ENCODE measurements at regions not wholly inside any gene's neighbourhood (a gene's known extent, or its start where the extent isn't known, plus 50 kb on each side); places are given as distances from the start of the nearest gene placed in this dataset.

- Mint-ChIP-seq H3K27me3 (ENCODE audit: low read depth, unreplicated experiment) (no peaks in the 10 kb centered on the region), H3K4me3 (ENCODE audit: unreplicated experiment) (no peak overlapping the region), H3K27ac (ENCODE audit: unreplicated experiment) (no peak overlapping the region), H3K9me3 (ENCODE audit: unreplicated experiment) (peaks cover 15% of the 10 kb centered on the region), H3K4me1 (ENCODE audit: low read depth, unreplicated experiment) (no peaks in the 10 kb centered on the region), H3K36me3 (ENCODE audit: low read depth, unreplicated experiment) (peaks cover 1% of the 10 kb centered on the region)
- no peak overlapping the region for H2AFZ ChIP-seq (ENCODE audit: low read depth, low read length)
- no peaks in the 10 kb centered on the region for H3K79me2 ChIP-seq (ENCODE audit: insufficient read depth, low read length)
- FAIRE-seq = no peak
- peaks cover 10% of the 10 kb centered on the region for H3K9me3 ChIP-seq (ENCODE audit: insufficient read depth, low read depth, low read length)
- DNase-seq (ENCODE audit: low read depth) = no peak
- H3K9ac ChIP-seq (ENCODE audit: low read length) = no peak overlapping the region
- H3K4me3 ChIP-seq (ENCODE audit: insufficient read depth, low read depth, low read length) = no peak overlapping the region
- TF ChIP-seq EZH2 (IDR thresholded peaks at IDR 0.05; ENCODE audit: insufficient read depth, low read length) (no peak), CTCF (IDR thresholded peaks at IDR 0.05; ENCODE audit: insufficient read depth, low read depth, low read length) (no peak)
- no peaks in the 10 kb centered on the region for H4K20me1 ChIP-seq (ENCODE audit: insufficient read depth, low read length)
- H3K4me2 ChIP-seq (ENCODE audit: low read length) = no peak overlapping the region
- H3K36me3 ChIP-seq (ENCODE audit: insufficient read depth, low read length) = no peaks in the 10 kb centered on the region
- no peaks in the 10 kb centered on the region for H3K27me3 ChIP-seq (ENCODE audit: insufficient read depth, low read length)
- no peaks in the 10 kb centered on the region for H3K4me1 ChIP-seq (ENCODE audit: insufficient read depth, low read length)
- H3K27ac ChIP-seq (ENCODE audit: low read depth, low read length) = no peak overlapping the region
These were observed 140.2 kb upstream of the TIAM1 start for GRCh38 chr21:31484219-31484618.

GRCh38 chr21:31483146-31483545 is 139.1 kb upstream of the TIAM1 start:
- H2AFZ ChIP-seq (ENCODE audit: low read depth, low read length) = no peak overlapping the region
- H3K4me1 ChIP-seq (ENCODE audit: insufficient read depth, low read length) = no peaks in the 10 kb centered on the region
- H3K27me3 Mint-ChIP-seq (ENCODE audit: low read depth, unreplicated experiment) = no peaks in the 10 kb centered on the region
- no peaks in the 10 kb centered on the region for H3K36me3 Mint-ChIP-seq (ENCODE audit: low read depth, unreplicated experiment)
- H3K4me3 Mint-ChIP-seq (ENCODE audit: unreplicated experiment) = no peak overlapping the region
- no peaks in the 10 kb centered on the region for H3K79me2 ChIP-seq (ENCODE audit: insufficient read depth, low read length)
- peaks cover 17% of the 10 kb centered on the region for H3K9me3 Mint-ChIP-seq (ENCODE audit: unreplicated experiment)
- TF ChIP-seq CTCF (IDR thresholded peaks at IDR 0.05; ENCODE audit: insufficient read depth, low read depth, low read length) (no peak), EZH2 (IDR thresholded peaks at IDR 0.05; ENCODE audit: insufficient read depth, low read length) (no peak)
- H3K27me3 ChIP-seq (ENCODE audit: insufficient read depth, low read length) = no peaks in the 10 kb centered on the region
- no peak overlapping the region for H3K9ac ChIP-seq (ENCODE audit: low read length)
- H3K36me3 ChIP-seq (ENCODE audit: insufficient read depth, low read length) = no peaks in the 10 kb centered on the region
- H4K20me1 ChIP-seq (ENCODE audit: insufficient read depth, low read length) = no peaks in the 10 kb centered on the region
- DNase-seq (ENCODE audit: low read depth) (no peak), FAIRE-seq (no peak)
- no peak overlapping the region for H3K4me2 ChIP-seq (ENCODE audit: low read length)
- H3K27ac Mint-ChIP-seq (ENCODE audit: unreplicated experiment) = no peak overlapping the region
- no peak overlapping the region for H3K27ac ChIP-seq (ENCODE audit: low read depth, low read length)
- H3K4me1 Mint-ChIP-seq (ENCODE audit: low read depth, unreplicated experiment) = no peaks in the 10 kb centered on the region
- H3K4me3 ChIP-seq (ENCODE audit: insufficient read depth, low read depth, low read length) = no peak overlapping the region
- peaks cover 10% of the 10 kb centered on the region for H3K9me3 ChIP-seq (ENCODE audit: insufficient read depth, low read depth, low read length)

GRCh38 chr21:31482460-31482859 is 138.4 kb upstream of the TIAM1 start:
- Mint-ChIP-seq H3K4me3 (ENCODE audit: unreplicated experiment) (no peak overlapping the region), H3K9me3 (ENCODE audit: unreplicated experiment) (peaks cover 17% of the 10 kb centered on the region), H3K27ac (ENCODE audit: unreplicated experiment) (no peak overlapping the region), H3K36me3 (ENCODE audit: low read depth, unreplicated experiment) (no peaks in the 10 kb centered on the region), H3K4me1 (ENCODE audit: low read depth, unreplicated experiment) (no peaks in the 10 kb centered on the region), H3K27me3 (ENCODE audit: low read depth, unreplicated experiment) (no peaks in the 10 kb centered on the region)
- H3K4me1 ChIP-seq (ENCODE audit: insufficient read depth, low read length) = no peaks in the 10 kb centered on the region
- peaks cover 10% of the 10 kb centered on the region for H3K9me3 ChIP-seq (ENCODE audit: insufficient read depth, low read depth, low read length)
- H3K9ac ChIP-seq (ENCODE audit: low read length) = no peak overlapping the region
- no peak for DNase-seq (ENCODE audit: low read depth)
- H3K36me3 ChIP-seq (ENCODE audit: insufficient read depth, low read length) = no peaks in the 10 kb centered on the region
- no peaks in the 10 kb centered on the region for H3K79me2 ChIP-seq (ENCODE audit: insufficient read depth, low read length)
- no peak overlapping the region for H3K27ac ChIP-seq (ENCODE audit: low read depth, low read length)
- no peak overlapping the region for H3K4me2 ChIP-seq (ENCODE audit: low read length)
- H2AFZ ChIP-seq (ENCODE audit: low read depth, low read length) = no peak overlapping the region
- TF ChIP-seq CTCF (IDR thresholded peaks at IDR 0.05; ENCODE audit: insufficient read depth, low read depth, low read length) (no peak), EZH2 (IDR thresholded peaks at IDR 0.05; ENCODE audit: insufficient read depth, low read length) (no peak)
- no peak overlapping the region for H3K4me3 ChIP-seq (ENCODE audit: insufficient read depth, low read depth, low read length)
- FAIRE-seq = no peak
- no peaks in the 10 kb centered on the region for H3K27me3 ChIP-seq (ENCODE audit: insufficient read depth, low read length)
- no peaks in the 10 kb centered on the region for H4K20me1 ChIP-seq (ENCODE audit: insufficient read depth, low read length)

Measured in astrocyte (in vitro differentiated cells and primary cell).